Right atrium auricular region (tissue), 2 donors: ENCODE measurements at regions not wholly inside any gene's neighbourhood (a gene's known extent, or its start where the extent isn't known, plus 50 kb on each side); places are given as distances from the start of the nearest gene placed in this dataset.
A peak's percentile ranks its signal among the peaks of the same experiment; 100 is the strongest.

Experiments
- DNase-seq: peaks from one replicate; pipeline ENCODE4 v3.0.0-alpha.2; 2019; ENCODE audit warnings: low spot score
- H3K27ac ChIP-seq, 2 donors: fragments of 200-600 bp; sonication (generic); 1 replicate in 1 of 2; 2 replicates in 1 of 2; pipeline ENCODE4 v1.5.1; 2016 to 2019
- H3K27me3 ChIP-seq, 2 donors: fragments of 200-600 bp; sonication (generic); one replicate each; pipeline versions ENCODE4 v1.5.1 to v1.6.0; 2017 to 2019
- H3K36me3 ChIP-seq: fragments of 200-600 bp; sonication (generic); one replicate; pipeline ENCODE4 v1.5.1; 2016
- H3K4me1 ChIP-seq, 2 donors: fragments of 200-600 bp; sonication (generic); one replicate each; pipeline versions ENCODE4 v1.5.1 to v1.6.0; 2017 to 2019
- H3K4me3 ChIP-seq, 2 donors: fragments of 200-600 bp; sonication (generic); 1 replicate in 1 of 2; 2 replicates in 1 of 2; pipeline ENCODE4 v1.5.1; 2017 to 2019; ENCODE audit warnings: mild to moderate bottlenecking in 1 of 2, moderate library complexity in 1 of 2
- H3K9me3 ChIP-seq, 2 donors: fragments of 200-600 bp; sonication (generic); one replicate each; pipeline ENCODE4 v1.5.1; 2019
- CTCF ChIP-seq, 2 donors: fragments of 200-600 bp; sonication (generic); IDR thresholded peaks; one replicate each; pipeline ENCODE4 v1.5.1; 2019; ENCODE audit warnings: antibody characterized with exemption in 2 of 2

DNA sequence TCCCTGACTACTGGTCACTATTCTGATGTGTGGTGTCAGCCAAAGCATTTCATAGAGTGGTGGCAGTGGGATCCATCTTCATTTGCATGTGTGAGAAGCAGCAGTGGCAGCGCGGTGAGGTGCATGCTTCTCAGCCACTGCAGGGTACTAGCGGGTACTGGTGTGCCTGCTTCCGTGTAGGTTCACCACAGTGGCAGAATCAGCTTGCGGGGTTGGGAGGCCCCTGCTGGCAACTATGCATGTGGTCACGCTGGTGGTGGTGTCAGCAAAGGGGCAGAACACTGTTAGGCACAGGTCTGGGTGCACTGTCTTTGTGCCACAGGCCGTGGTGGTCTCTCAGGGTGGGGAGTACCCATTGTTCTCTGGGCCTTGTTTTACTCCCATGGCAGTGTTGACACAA is 286.4 kb upstream of the TENM4 start:
- DNase-seq, result no peak

DNA sequence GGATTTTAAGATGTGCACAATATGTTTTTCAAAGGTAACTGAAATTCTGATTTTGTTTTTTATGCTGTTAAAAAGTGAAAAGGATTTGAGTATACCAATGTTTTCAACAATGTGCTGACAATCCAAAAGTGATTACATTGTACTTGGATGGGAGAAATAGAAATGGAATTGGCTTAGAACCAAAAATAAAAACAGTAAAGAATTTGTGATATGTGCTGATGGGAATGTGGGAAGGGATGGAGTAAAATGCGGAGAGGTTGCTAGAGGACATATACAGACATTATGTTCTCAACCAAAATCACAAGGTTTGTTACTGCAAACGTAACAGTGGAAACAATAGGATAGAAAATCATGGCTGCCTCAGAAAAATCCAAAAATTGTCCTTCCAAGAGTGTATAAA is 279.3 kb upstream of the TENM4 start:
- Histone ChIP-seq H3K36me3 (no peaks in the 10 kb centered on the region), H3K4me1 (no peaks in the 10 kb centered on the region), H3K4me3 (no peak overlapping the region), H3K9me3 (no peaks in the 10 kb centered on the region), H3K27ac (no peak overlapping the region), H3K27me3 (no peaks in the 10 kb centered on the region)
- no peak for DNase-seq
- no peak for TF ChIP-seq CTCF (IDR thresholded peaks at IDR 0.05)

More for the DNA sequence above, 286.4 kb upstream of the TENM4 start:
- H3K9me3 ChIP-seq, result no peaks in the 10 kb centered on the region
- no peaks in the 10 kb centered on the region for H3K27me3 ChIP-seq
- no peaks in the 10 kb centered on the region for H3K36me3 ChIP-seq
- no peak overlapping the region for H3K4me3 ChIP-seq
- TF ChIP-seq CTCF (IDR thresholded peaks at IDR 0.05), result no peak
- no peak overlapping the region for H3K27ac ChIP-seq
- H3K4me1 ChIP-seq, result no peaks in the 10 kb centered on the region

GRCh38 chr11:79708319-79708932 is 267.6 kb upstream of the TENM4 start:
- Histone ChIP-seq H3K4me1 (no peaks in the 10 kb centered on the region), H3K36me3 (no peaks in the 10 kb centered on the region), H3K4me3 (no peak overlapping the region), H3K27me3 (no peaks in the 10 kb centered on the region), H3K27ac (no peak overlapping the region), H3K9me3 (peaks cover 0 to 16% of the 10 kb centered on the region in 2 donors)
- TF ChIP-seq CTCF (IDR thresholded peaks at IDR 0.05), result peak in 1 of 2 donors; percentile 23
- no peak for DNase-seq

GRCh38 chr11:79705648-79706047 is 264.8 kb upstream of the TENM4 start:
- no peak for TF ChIP-seq CTCF (IDR thresholded peaks at IDR 0.05)
- Histone ChIP-seq H3K4me1 (no peaks in the 10 kb centered on the region), H3K4me3 (no peak overlapping the region), H3K27ac (no peak overlapping the region), H3K27me3 (no peaks in the 10 kb centered on the region), H3K9me3 (peaks cover 4 to 26% of the 10 kb centered on the region in 2 donors), H3K36me3 (no peaks in the 10 kb centered on the region)
- DNase-seq, result no peak

GRCh38 chr11:79702303-79702702 is 261.5 kb upstream of the TENM4 start:
- no peak for DNase-seq
- Histone ChIP-seq H3K9me3 (peaks cover 4 to 26% of the 10 kb centered on the region in 2 donors), H3K27ac (no peak overlapping the region), H3K4me3 (no peak overlapping the region), H3K36me3 (no peaks in the 10 kb centered on the region), H3K4me1 (no peaks in the 10 kb centered on the region), H3K27me3 (no peaks in the 10 kb centered on the region)
- TF ChIP-seq CTCF (IDR thresholded peaks at IDR 0.05), result no peak

- Histone ChIP-seq H3K27ac (no peak overlapping the region), H3K27me3 (no peaks in the 10 kb centered on the region), H3K4me1 (no peaks in the 10 kb centered on the region), H3K36me3 (no peaks in the 10 kb centered on the region), H3K4me3 (no peak overlapping the region), H3K9me3 (peaks cover 4 to 26% of the 10 kb centered on the region in 2 donors)
- TF ChIP-seq CTCF (IDR thresholded peaks at IDR 0.05), result no peak
- no peak for DNase-seq
Measured at GRCh38 chr11:79699246-79699645, 258.4 kb upstream of the TENM4 start.
